Loucy (cell line): ENCODE measurements at regions not wholly inside any gene's neighbourhood (a gene's known extent, or its start where the extent isn't known, plus 50 kb on each side); places are given as distances from the start of the nearest gene placed in this dataset.

Experiments
- EZH2phosphoT487 ChIP-seq: fragments of 200-600 bp; IDR thresholded peaks from 2 replicates; pipeline ENCODE4 v1.6.1; 2018; ENCODE audit warnings: antibody characterized with exemption, mild to moderate bottlenecking, moderate library complexity, borderline replicate concordance
- TF ChIP-seq, protein P1 (sequence below): fragments of 200-600 bp; sonication (generic); conservative IDR thresholded peaks from 2 replicates; pipeline ENCODE4 v1.5.1; 2014; ENCODE audit warnings: mild to moderate bottlenecking, antibody characterized with exemption, low read length

DNA sequence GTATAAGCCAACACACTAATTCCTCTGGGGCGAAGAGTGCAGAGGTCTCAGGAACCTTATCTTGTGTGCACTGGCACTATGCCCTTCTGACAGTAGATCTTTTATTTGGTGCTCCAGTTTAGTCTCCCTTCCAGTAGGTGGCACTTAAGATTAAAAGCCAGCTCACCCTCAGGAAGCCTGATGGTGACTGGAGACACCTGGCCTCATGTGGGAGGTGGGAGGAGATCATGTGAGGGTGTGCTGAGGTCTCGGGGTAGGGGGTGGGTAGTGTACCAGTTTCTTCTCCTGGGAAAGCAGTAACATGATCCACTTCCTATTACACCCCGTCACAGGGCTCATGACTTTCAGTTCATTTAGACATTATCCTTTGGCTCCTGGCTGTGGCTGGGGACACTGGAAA lies 654.9 kb downstream of the ADCYAP1 start:
- TF ChIP-seq, protein P1, sequence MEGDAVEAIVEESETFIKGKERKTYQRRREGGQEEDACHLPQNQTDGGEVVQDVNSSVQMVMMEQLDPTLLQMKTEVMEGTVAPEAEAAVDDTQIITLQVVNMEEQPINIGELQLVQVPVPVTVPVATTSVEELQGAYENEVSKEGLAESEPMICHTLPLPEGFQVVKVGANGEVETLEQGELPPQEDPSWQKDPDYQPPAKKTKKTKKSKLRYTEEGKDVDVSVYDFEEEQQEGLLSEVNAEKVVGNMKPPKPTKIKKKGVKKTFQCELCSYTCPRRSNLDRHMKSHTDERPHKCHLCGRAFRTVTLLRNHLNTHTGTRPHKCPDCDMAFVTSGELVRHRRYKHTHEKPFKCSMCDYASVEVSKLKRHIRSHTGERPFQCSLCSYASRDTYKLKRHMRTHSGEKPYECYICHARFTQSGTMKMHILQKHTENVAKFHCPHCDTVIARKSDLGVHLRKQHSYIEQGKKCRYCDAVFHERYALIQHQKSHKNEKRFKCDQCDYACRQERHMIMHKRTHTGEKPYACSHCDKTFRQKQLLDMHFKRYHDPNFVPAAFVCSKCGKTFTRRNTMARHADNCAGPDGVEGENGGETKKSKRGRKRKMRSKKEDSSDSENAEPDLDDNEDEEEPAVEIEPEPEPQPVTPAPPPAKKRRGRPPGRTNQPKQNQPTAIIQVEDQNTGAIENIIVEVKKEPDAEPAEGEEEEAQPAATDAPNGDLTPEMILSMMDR: peak; percentile 57
- no peak for TF ChIP-seq EZH2phosphoT487
